GM06990 (cell line): ENCODE measurements at regions not wholly inside any gene's neighbourhood (a gene's known extent, or its start where the extent isn't known, plus 50 kb on each side); places are given as distances from the start of the nearest gene placed in this dataset.

ENCODE experiments used
- DNase-seq: peaks from one replicate; pipeline ENCODE4 v3.0.0-alpha.2; 2011; ENCODE audit not compliant: insufficient read length; ENCODE audit errors: extremely low read depth
- H3K27me3 ChIP-seq: replicated peaks from 2 replicates; pipeline ENCODE4 v1.6.0; 2011; ENCODE audit warnings: low read length; ENCODE audit not compliant: control insufficient read depth, insufficient read depth
- H3K36me3 ChIP-seq: 2 replicates; pipeline ENCODE4 v1.5.1; 2011; ENCODE audit warnings: low read length; ENCODE audit not compliant: control insufficient read depth, insufficient read depth
- H3K4me3 ChIP-seq: replicated peaks from 2 replicates; pipeline ENCODE4 v1.5.1; 2011; ENCODE audit warnings: low read depth, mild to moderate bottlenecking, control low read depth, low read length
- CTCF ChIP-seq: IDR thresholded peaks from 2 replicates; pipeline ENCODE4 v1.5.1; 2011; ENCODE audit warnings: low read length, control low read depth, mild to moderate bottlenecking, inconsistent platforms; ENCODE audit not compliant: insufficient read depth, poor library complexity, severe bottlenecking

- Histone ChIP-seq H3K36me3 (no peaks in the 10 kb centered on the region), H3K4me3 (no peak overlapping the region), H3K27me3 (no peaks in the 10 kb centered on the region)
- DNase-seq, result no peak
- no peak for TF ChIP-seq CTCF
Measured at GRCh38 chr5:18048449-18048848, 414.2 kb downstream of the TAF11L14 start.

- TF ChIP-seq CTCF, result no peak
- DNase-seq, result no peak
- H3K4me3 ChIP-seq, result no peak overlapping the region
- no peaks in the 10 kb centered on the region for H3K36me3 ChIP-seq
- H3K27me3 ChIP-seq, result no peaks in the 10 kb centered on the region
Measured at GRCh38 chr5:18050345-18050744, 416.1 kb downstream of the TAF11L14 start.

- H3K27me3 ChIP-seq, result no peaks in the 10 kb centered on the region
- DNase-seq, result no peak
- no peaks in the 10 kb centered on the region for H3K36me3 ChIP-seq
- H3K4me3 ChIP-seq, result no peak overlapping the region
- TF ChIP-seq CTCF, result no peak
Measured at GRCh38 chr5:18050776-18051175, 416.5 kb downstream of the TAF11L14 start.

- TF ChIP-seq CTCF, result no peak
- no peaks in the 10 kb centered on the region for H3K27me3 ChIP-seq
- no peaks in the 10 kb centered on the region for H3K36me3 ChIP-seq
- no peak overlapping the region for H3K4me3 ChIP-seq
- DNase-seq, result no peak
Measured at GRCh38 chr5:18051953-18052352, 417.7 kb downstream of the TAF11L14 start.

GRCh38 chr5:18052569-18052968, 418.3 kb downstream of the TAF11L14 start:
- no peak overlapping the region for H3K4me3 ChIP-seq
- no peak for DNase-seq
- TF ChIP-seq CTCF, result no peak
- H3K27me3 ChIP-seq, result no peaks in the 10 kb centered on the region
- no peaks in the 10 kb centered on the region for H3K36me3 ChIP-seq

- Histone ChIP-seq H3K4me3 (no peak overlapping the region), H3K36me3 (no peaks in the 10 kb centered on the region), H3K27me3 (no peaks in the 10 kb centered on the region)
- DNase-seq, result no peak
- TF ChIP-seq CTCF, result no peak
Measured at GRCh38 chr5:18057725-18058124, 423.5 kb downstream of the TAF11L14 start.
